ENCODE measurements at regions not wholly inside any gene's neighbourhood (a gene's known extent, or its start where the extent isn't known, plus 50 kb on each side); places are given as distances from the start of the nearest gene placed in this dataset.
"Not testable (repeated sequence)": the region's sequence is repeated elsewhere in the genome, so short reads cannot be mapped to it uniquely, and the experiment has no call there.

- in situ Hi-C loops (cut with MboI; ENCODE audit: low sequenced_read_pairs), result no loop called here
Measured at GRCh38 chr20:4483486-4483885, 202.8 kb upstream of the PRNP start.

- in situ Hi-C loops (cut with MboI; ENCODE audit: low sequenced_read_pairs), result no loop called here
Measured at GRCh38 chr20:4480104-4480503, 206.2 kb upstream of the PRNP start.

- in situ Hi-C loops (cut with MboI; ENCODE audit: low sequenced_read_pairs), result no loop called here
Measured at GRCh38 chr20:4476903-4477500, 209.3 kb upstream of the PRNP start.

GRCh38 chr20:4472906-4473305 is 213.3 kb upstream of the PRNP start:
- in situ Hi-C loops (cut with MboI; ENCODE audit: low sequenced_read_pairs), result no loop called here

GRCh38 chr20:4471221-4471620 is 215.0 kb upstream of the PRNP start:
- in situ Hi-C loops (cut with MboI; ENCODE audit: low sequenced_read_pairs), result no loop called here

GRCh38 chr20:4470375-4470774 is 215.9 kb upstream of the PRNP start:
- in situ Hi-C loops (cut with MboI; ENCODE audit: low sequenced_read_pairs), result no loop called here

- in situ Hi-C loops (cut with MboI; ENCODE audit: low sequenced_read_pairs), result no loop called here
Measured at GRCh38 chr20:4469910-4470309, 216.3 kb upstream of the PRNP start.

- in situ Hi-C loops (cut with MboI; ENCODE audit: low sequenced_read_pairs), result no loop called here
Measured at GRCh38 chr20:4468114-4468513, 218.1 kb upstream of the PRNP start.

GRCh38 chr20:4465855-4466545 is 216.9 kb upstream of the ADRA1D start:
- in situ Hi-C loops (cut with MboI; ENCODE audit: low sequenced_read_pairs), result no loop called here

GRCh38 chr20:4465212-4465611 is 216.1 kb upstream of the ADRA1D start:
- in situ Hi-C loops (cut with MboI; ENCODE audit: low sequenced_read_pairs), result no loop called here

- in situ Hi-C loops (cut with MboI; ENCODE audit: low sequenced_read_pairs), result not testable (repeated sequence)
Measured at GRCh38 chr20:4462801-4463200, 213.7 kb upstream of the ADRA1D start.

- in situ Hi-C loops (cut with MboI; ENCODE audit: low sequenced_read_pairs), result no loop called here
Measured at GRCh38 chr20:4459081-4459480, 210.0 kb upstream of the ADRA1D start.

GRCh38 chr20:4457566-4458543 is 208.8 kb upstream of the ADRA1D start:
- in situ Hi-C loops (cut with MboI; ENCODE audit: low sequenced_read_pairs), result no loop called here

- in situ Hi-C loops (cut with MboI; ENCODE audit: low sequenced_read_pairs), result no loop called here
Measured at GRCh38 chr20:4455996-4456395, 206.9 kb upstream of the ADRA1D start.

- in situ Hi-C loops (cut with MboI; ENCODE audit: low sequenced_read_pairs), result no loop called here
Measured at GRCh38 chr20:4455301-4455701, 206.2 kb upstream of the ADRA1D start.

GRCh38 chr20:4454111-4454510 is 205.0 kb upstream of the ADRA1D start:
- in situ Hi-C loops (cut with MboI; ENCODE audit: low sequenced_read_pairs), result no loop called here

- in situ Hi-C loops (cut with MboI; ENCODE audit: low sequenced_read_pairs), result no loop called here
Measured at GRCh38 chr20:4453359-4453758, 204.3 kb upstream of the ADRA1D start.

- in situ Hi-C loops (cut with MboI; ENCODE audit: low sequenced_read_pairs), result no loop called here
Measured at GRCh38 chr20:4451487-4452081, 202.5 kb upstream of the ADRA1D start.

- in situ Hi-C loops (cut with MboI; ENCODE audit: low sequenced_read_pairs), result no loop called here
Measured at GRCh38 chr20:4449957-4450715, 201.0 kb upstream of the ADRA1D start.

GRCh38 chr20:4445784-4446183 is 196.7 kb upstream of the ADRA1D start:
- in situ Hi-C loops (cut with MboI; ENCODE audit: low sequenced_read_pairs), result no loop called here

GRCh38 chr20:4445331-4445730 is 196.2 kb upstream of the ADRA1D start:
- in situ Hi-C loops (cut with MboI; ENCODE audit: low sequenced_read_pairs), result no loop called here
